ENCODE measurements at regions not wholly inside any gene's neighbourhood (a gene's known extent, or its start where the extent isn't known, plus 50 kb on each side); places are given as distances from the start of the nearest gene placed in this dataset.
A peak's percentile ranks its signal among the peaks of the same experiment; 100 is the strongest.
"Not testable (repeated sequence)": the region's sequence is repeated elsewhere in the genome, so short reads cannot be mapped to it uniquely, and the experiment has no call there.

DNA sequence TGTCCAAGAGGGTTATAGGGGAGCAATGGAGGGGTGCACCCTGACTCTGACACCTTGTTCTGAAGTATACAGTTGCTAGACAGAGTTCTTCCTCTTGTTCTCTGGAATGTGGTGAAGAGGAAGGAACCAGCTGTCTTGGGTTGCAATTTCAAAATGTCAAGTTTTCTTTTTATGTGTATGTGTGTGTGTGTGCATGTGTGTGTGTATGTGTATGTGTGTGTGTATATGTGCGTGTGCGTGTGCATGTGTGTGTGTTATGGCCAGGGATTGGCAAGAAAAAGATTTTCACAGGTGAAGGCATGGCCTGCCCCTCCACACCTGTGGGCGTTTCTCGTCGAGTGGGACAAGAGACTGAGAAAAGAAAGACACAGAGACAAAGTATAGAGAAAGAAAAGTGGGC, 81.6 kb upstream of the ADGRA3 start:
- intact Hi-C loops (cut with DNase I; ENCODE audit: low total_unique reads) = no loop called here
- H3K27ac ChIP-seq = no peak overlapping the region
- DNase-seq = no peak
- H3K4me3 ChIP-seq = no peak overlapping the region
- WGBS, 5 donors = 66 to 76% (median 70%) methylated on average over 5 of the region's 5 CpGs
- H3K4me1 ChIP-seq = no peaks in the 10 kb centered on the region
- H3K9me3 ChIP-seq = no peaks in the 10 kb centered on the region
- TF ChIP-seq, protein P1, sequence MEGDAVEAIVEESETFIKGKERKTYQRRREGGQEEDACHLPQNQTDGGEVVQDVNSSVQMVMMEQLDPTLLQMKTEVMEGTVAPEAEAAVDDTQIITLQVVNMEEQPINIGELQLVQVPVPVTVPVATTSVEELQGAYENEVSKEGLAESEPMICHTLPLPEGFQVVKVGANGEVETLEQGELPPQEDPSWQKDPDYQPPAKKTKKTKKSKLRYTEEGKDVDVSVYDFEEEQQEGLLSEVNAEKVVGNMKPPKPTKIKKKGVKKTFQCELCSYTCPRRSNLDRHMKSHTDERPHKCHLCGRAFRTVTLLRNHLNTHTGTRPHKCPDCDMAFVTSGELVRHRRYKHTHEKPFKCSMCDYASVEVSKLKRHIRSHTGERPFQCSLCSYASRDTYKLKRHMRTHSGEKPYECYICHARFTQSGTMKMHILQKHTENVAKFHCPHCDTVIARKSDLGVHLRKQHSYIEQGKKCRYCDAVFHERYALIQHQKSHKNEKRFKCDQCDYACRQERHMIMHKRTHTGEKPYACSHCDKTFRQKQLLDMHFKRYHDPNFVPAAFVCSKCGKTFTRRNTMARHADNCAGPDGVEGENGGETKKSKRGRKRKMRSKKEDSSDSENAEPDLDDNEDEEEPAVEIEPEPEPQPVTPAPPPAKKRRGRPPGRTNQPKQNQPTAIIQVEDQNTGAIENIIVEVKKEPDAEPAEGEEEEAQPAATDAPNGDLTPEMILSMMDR (IDR thresholded peaks at IDR 0.05 in 8 of 11, conservative IDR thresholded peaks at IDR 0.05 in 3 of 11) = no peak
- no peaks in the 10 kb centered on the region for H3K27me3 ChIP-seq (replicated peaks in 1 of 7)
- H3K36me3 ChIP-seq = no peaks in the 10 kb centered on the region

DNA sequence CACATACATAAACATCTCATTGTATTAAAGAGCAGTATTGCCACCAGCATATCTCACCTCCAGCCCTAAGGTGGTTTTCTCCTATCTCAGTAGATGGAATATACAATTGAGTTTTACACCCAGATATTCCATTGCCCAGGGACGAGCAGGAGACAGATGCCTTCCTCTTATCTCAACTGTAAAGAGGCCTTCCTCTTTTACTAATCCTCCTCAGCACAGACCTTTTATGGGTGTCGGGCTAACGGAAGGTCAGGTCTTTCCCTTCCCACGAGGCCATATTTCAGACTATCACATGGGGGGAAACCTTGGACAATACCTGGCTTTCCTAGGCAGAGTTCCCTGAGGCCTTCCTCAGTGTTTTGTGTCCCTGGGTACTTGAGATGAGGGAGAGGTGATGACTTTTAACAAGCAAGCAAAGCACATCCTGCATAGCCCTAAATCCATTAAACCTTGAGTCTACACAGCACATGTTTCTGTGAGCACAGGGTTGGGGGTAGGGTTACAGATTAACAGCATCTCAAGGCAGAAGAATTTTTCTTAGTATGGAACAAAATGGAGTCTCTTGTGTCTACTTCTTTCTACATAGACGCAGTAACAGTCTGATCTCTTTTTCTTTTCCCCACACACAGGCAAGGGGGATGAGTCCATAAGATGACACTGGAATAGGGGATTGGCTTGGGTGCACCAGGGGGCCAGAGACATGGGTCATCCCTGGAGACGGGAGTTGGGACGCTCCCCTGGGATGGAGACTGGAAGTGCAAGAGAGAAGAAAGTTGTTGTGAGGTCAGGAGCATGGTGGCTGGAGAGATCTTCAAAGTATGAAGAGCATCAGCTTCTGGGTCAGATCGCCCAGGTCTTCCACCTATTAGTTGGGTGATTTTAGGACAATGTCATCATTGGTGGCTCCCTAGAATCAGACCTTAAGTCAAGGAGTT, 82.5 kb upstream of the ADGRA3 start:
- H3K36me3 ChIP-seq; intact Hi-C loops (cut with DNase I; ENCODE audit: low total_unique reads); H3K9me3 ChIP-seq; H3K4me3 ChIP-seq; H3K4me1 ChIP-seq; DNase-seq; H3K27ac ChIP-seq; H3K27me3 ChIP-seq (replicated peaks in 1 of 7): not testable (repeated sequence)
- WGBS, 5 donors = 58 to 73% (median 65%) methylated on average over 8 of the region's 8 CpGs

- H3K4me1 ChIP-seq; intact Hi-C loops (cut with DNase I; ENCODE audit: low total_unique reads); H3K27me3 ChIP-seq (replicated peaks in 1 of 7); H3K36me3 ChIP-seq; H3K9me3 ChIP-seq; DNase-seq; H3K4me3 ChIP-seq; H3K27ac ChIP-seq: not testable (repeated sequence)
- 83 to 97% (median 90%) methylated on average over 22 of the region's 22 CpGs for WGBS, 5 donors
Observed at GRCh38 chr4:22599228-22599928, 83.5 kb upstream of the ADGRA3 start.

DNA sequence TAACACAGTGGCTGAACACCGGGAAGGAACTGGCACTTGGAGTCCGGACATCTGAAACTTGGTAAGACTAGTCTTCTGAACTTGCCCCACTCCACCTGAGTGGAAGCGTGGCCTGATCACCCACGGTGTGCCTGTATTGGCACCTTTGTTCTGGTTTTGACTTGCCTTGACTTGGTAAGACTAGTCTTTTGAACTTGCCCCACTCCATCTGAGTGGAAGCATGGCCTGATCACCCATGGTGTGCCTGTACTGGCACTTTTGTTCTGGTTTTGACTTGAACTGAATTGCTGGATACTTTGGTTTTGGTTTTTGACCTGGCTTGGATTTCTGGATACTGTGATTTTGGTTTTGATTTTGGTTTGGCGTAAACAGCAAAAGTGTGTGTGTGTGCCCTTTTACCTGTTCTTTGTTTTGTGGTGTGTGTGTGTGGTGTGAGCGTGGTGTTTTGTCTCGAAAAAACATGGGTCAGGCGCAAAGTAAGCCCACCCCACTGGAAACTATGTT, 84.1 kb upstream of the ADGRA3 start:
- WGBS, 5 donors = 89 to 96% (median 93%) methylated on average over 8 of the region's 8 CpGs
- H3K9me3 ChIP-seq; H3K27ac ChIP-seq; intact Hi-C loops (cut with DNase I; ENCODE audit: low total_unique reads); H3K4me3 ChIP-seq; H3K36me3 ChIP-seq; H3K27me3 ChIP-seq (replicated peaks in 1 of 7); DNase-seq; H3K4me1 ChIP-seq: not testable (repeated sequence)

GRCh38 chr4:22601638-22602037, 85.8 kb upstream of the ADGRA3 start:
- H3K27ac ChIP-seq; H3K4me1 ChIP-seq; H3K9me3 ChIP-seq; H3K27me3 ChIP-seq (replicated peaks in 1 of 7); intact Hi-C loops (cut with DNase I; ENCODE audit: low total_unique reads); H3K4me3 ChIP-seq; DNase-seq; H3K36me3 ChIP-seq: not testable (repeated sequence)
- WGBS, 5 donors = 88 to 99% (median 97%) methylated on average over 6 of the region's 6 CpGs

- Histone ChIP-seq H3K4me1 (no peaks in the 10 kb centered on the region), H3K9me3 (no peaks in the 10 kb centered on the region), H3K4me3 (no peak overlapping the region), H3K27me3 (replicated peaks in 1 of 7) (no peaks in the 10 kb centered on the region), H3K27ac (no peak overlapping the region), H3K36me3 (no peaks in the 10 kb centered on the region)
- 29 to 48% (median 34%) methylated on average over 3 of the region's 3 CpGs for WGBS, 5 donors
- DNase-seq = no peak
- TF ChIP-seq POLR2A (IDR thresholded peaks at IDR 0.05) (no peak), POLR2AphosphoS5 (IDR thresholded peaks at IDR 0.05) (no peak)
- TF ChIP-seq, protein P1 (IDR thresholded peaks at IDR 0.05 in 8 of 11, conservative IDR thresholded peaks at IDR 0.05 in 3 of 11) = peak in 5 of 11 experiments; percentile 29 to 49 (median 36)
- intact Hi-C loops (cut with DNase I; ENCODE audit: low total_unique reads) = no loop called here
Observed at GRCh38 chr4:22607382-22607781, 85.4 kb upstream of the GBA3 start.

DNA sequence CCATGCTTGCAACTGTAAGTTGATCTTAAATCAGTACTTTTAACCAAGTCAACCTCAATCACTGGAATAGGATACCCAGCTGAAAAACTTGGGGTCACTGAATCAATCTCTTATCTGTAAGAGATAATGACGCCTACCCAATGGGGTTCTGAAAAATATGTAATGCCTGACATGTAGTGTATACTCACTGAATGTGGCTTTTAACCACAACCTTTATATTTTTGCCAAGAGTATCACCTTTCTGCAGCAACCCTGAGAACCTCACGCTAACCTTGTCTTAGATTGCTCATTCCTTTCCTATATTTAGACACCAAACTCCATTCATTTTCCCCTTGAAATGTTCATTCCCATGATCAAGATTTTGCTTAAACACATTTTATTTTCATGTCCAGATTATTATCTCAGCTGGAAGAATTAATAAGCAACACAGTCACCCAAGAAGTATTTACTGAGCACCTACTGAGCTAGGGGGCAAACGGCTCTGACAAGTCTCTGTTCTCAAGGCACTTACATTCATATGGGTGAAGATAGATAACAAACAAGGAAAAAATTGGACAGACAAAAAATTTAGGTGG, 82.7 kb upstream of the GBA3 start:
- H3K4me3 ChIP-seq; H3K4me1 ChIP-seq; H3K9me3 ChIP-seq; H3K36me3 ChIP-seq; intact Hi-C loops (cut with DNase I; ENCODE audit: low total_unique reads); H3K27ac ChIP-seq; H3K27me3 ChIP-seq (replicated peaks in 1 of 7); DNase-seq: not testable (repeated sequence)
- 76 to 83% (median 78%) methylated on average over 3 of the region's 3 CpGs for WGBS, 5 donors

Data from spleen (tissue), 11 donors.